ENCODE measurements at regions not wholly inside any gene's neighbourhood (a gene's known extent, or its start where the extent isn't known, plus 50 kb on each side); places are given as distances from the start of the nearest gene placed in this dataset.

DNA sequence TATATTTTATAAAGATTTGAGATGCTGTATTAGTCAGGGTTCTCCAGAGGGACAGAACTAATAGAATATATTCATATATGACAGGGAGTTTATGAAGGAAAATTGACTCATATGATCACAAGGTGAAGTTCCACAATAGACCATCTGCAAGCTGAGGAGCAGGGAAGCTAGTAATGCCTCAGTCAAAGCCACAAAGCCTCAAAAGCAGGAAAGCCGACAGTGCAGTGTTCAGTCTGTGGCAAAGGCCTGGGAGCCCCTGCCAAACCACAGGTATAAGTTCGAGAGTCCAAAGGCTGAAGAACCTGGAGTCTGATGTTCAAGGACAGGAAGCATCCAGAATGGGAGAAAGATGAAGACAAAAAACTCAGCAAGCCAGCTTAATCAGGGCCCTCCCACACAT, 382.2 kb downstream of the LRRC70 start:
- H3K27ac ChIP-seq (ENCODE audit: low read length), result no peak overlapping the region
- peaks cover 4% of the 10 kb centered on the region for H3K9me3 ChIP-seq (ENCODE audit: low read length)
- no peaks in the 10 kb centered on the region for H3K36me3 ChIP-seq (ENCODE audit: insufficient read depth, low read length)
- H3F3A ChIP-seq (ENCODE audit: insufficient read depth, low read length, poor library complexity, severe bottlenecking), result no peaks in the 10 kb centered on the region
- no peaks in the 10 kb centered on the region for H3K27me3 ChIP-seq (ENCODE audit: insufficient read depth, low read depth, low read length)
- H3K4me2 ChIP-seq (ENCODE audit: low read length), result no peak overlapping the region
- no peaks in the 10 kb centered on the region for H4K20me1 ChIP-seq (ENCODE audit: insufficient read depth)
- no peaks in the 10 kb centered on the region for H3K9me2 ChIP-seq (ENCODE audit: insufficient read depth, low read length)
- no peaks in the 10 kb centered on the region for H3K79me2 ChIP-seq (replicated peaks; ENCODE audit: insufficient read depth, low read length)
- H2AFZ ChIP-seq (ENCODE audit: low read depth, low read length), result no peak overlapping the region
- H3K4me3 ChIP-seq (ENCODE audit: low read length), result no peak overlapping the region
- TF ChIP-seq TAF1 (IDR thresholded peaks at IDR 0.05; ENCODE audit: low read depth) (no peak), POLR2AphosphoS5 (IDR thresholded peaks at IDR 0.05) (no peak), MXI1 (conservative IDR thresholded peaks at IDR 0.05; ENCODE audit: poor library complexity, severe bottlenecking) (no peak), EP300 (conservative IDR thresholded peaks at IDR 0.05; ENCODE audit: poor library complexity, severe bottlenecking) (no peak), SMC3 (conservative IDR thresholded peaks at IDR 0.05; ENCODE audit: poor library complexity) (no peak), EZH2 (IDR thresholded peaks at IDR 0.05; ENCODE audit: borderline replicate concordance, insufficient read depth, low read length, poor library complexity, severe bottlenecking) (no peak), RAD21 (conservative IDR thresholded peaks at IDR 0.05) (no peak)
- TF ChIP-seq, protein P1, sequence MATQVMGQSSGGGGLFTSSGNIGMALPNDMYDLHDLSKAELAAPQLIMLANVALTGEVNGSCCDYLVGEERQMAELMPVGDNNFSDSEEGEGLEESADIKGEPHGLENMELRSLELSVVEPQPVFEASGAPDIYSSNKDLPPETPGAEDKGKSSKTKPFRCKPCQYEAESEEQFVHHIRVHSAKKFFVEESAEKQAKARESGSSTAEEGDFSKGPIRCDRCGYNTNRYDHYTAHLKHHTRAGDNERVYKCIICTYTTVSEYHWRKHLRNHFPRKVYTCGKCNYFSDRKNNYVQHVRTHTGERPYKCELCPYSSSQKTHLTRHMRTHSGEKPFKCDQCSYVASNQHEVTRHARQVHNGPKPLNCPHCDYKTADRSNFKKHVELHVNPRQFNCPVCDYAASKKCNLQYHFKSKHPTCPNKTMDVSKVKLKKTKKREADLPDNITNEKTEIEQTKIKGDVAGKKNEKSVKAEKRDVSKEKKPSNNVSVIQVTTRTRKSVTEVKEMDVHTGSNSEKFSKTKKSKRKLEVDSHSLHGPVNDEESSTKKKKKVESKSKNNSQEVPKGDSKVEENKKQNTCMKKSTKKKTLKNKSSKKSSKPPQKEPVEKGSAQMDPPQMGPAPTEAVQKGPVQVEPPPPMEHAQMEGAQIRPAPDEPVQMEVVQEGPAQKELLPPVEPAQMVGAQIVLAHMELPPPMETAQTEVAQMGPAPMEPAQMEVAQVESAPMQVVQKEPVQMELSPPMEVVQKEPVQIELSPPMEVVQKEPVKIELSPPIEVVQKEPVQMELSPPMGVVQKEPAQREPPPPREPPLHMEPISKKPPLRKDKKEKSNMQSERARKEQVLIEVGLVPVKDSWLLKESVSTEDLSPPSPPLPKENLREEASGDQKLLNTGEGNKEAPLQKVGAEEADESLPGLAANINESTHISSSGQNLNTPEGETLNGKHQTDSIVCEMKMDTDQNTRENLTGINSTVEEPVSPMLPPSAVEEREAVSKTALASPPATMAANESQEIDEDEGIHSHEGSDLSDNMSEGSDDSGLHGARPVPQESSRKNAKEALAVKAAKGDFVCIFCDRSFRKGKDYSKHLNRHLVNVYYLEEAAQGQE (IDR thresholded peaks at IDR 0.05; ENCODE audit: borderline replicate concordance), result no peak
- TF ChIP-seq, protein P2, sequence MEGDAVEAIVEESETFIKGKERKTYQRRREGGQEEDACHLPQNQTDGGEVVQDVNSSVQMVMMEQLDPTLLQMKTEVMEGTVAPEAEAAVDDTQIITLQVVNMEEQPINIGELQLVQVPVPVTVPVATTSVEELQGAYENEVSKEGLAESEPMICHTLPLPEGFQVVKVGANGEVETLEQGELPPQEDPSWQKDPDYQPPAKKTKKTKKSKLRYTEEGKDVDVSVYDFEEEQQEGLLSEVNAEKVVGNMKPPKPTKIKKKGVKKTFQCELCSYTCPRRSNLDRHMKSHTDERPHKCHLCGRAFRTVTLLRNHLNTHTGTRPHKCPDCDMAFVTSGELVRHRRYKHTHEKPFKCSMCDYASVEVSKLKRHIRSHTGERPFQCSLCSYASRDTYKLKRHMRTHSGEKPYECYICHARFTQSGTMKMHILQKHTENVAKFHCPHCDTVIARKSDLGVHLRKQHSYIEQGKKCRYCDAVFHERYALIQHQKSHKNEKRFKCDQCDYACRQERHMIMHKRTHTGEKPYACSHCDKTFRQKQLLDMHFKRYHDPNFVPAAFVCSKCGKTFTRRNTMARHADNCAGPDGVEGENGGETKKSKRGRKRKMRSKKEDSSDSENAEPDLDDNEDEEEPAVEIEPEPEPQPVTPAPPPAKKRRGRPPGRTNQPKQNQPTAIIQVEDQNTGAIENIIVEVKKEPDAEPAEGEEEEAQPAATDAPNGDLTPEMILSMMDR (IDR thresholded peaks at IDR 0.05; ENCODE audit: poor library complexity, severe bottlenecking), result no peak
- H3K9ac ChIP-seq (ENCODE audit: low read length), result no peak overlapping the region

DNA sequence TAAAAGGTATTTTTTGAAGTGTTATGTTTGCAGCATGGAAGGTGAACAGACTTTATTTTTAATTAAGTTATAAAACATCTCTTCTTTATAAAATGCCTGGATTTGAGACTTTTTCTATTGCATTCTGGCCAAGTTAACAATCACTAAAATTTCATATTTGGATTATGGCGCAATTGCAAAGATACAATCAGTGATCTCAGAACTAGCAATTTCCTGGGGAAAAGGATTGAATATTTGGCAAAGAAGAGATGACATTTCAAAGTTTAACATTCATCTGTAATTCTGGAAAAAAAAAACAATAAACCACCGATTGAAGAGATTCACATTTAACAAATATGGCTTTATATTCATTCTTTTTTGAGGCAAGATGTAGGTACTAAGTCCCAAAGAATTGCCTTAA, 378.0 kb downstream of the LRRC70 start:
- Histone ChIP-seq H2AFZ (ENCODE audit: low read depth, low read length) (no peak overlapping the region), H3K36me3 (ENCODE audit: insufficient read depth, low read length) (no peaks in the 10 kb centered on the region), H4K20me1 (ENCODE audit: insufficient read depth) (no peaks in the 10 kb centered on the region), H3F3A (ENCODE audit: insufficient read depth, low read length, poor library complexity, severe bottlenecking) (no peaks in the 10 kb centered on the region), H3K27me3 (ENCODE audit: insufficient read depth, low read depth, low read length) (no peaks in the 10 kb centered on the region), H3K4me3 (ENCODE audit: low read length) (no peak overlapping the region), H3K9me3 (ENCODE audit: low read length) (no peaks in the 10 kb centered on the region), H3K79me2 (replicated peaks; ENCODE audit: insufficient read depth, low read length) (no peaks in the 10 kb centered on the region), H3K27ac (ENCODE audit: low read length) (no peak overlapping the region), H3K9me2 (ENCODE audit: insufficient read depth, low read length) (no peaks in the 10 kb centered on the region), H3K9ac (ENCODE audit: low read length) (no peak overlapping the region), H3K4me2 (ENCODE audit: low read length) (no peak overlapping the region)
- TF ChIP-seq, protein P1 (IDR thresholded peaks at IDR 0.05; ENCODE audit: borderline replicate concordance), result no peak
- TF ChIP-seq MXI1 (conservative IDR thresholded peaks at IDR 0.05; ENCODE audit: poor library complexity, severe bottlenecking) (no peak), SMC3 (conservative IDR thresholded peaks at IDR 0.05; ENCODE audit: poor library complexity) (no peak), EZH2 (IDR thresholded peaks at IDR 0.05; ENCODE audit: borderline replicate concordance, insufficient read depth, low read length, poor library complexity, severe bottlenecking) (no peak), RAD21 (conservative IDR thresholded peaks at IDR 0.05) (no peak), POLR2AphosphoS5 (IDR thresholded peaks at IDR 0.05) (no peak), EP300 (conservative IDR thresholded peaks at IDR 0.05; ENCODE audit: poor library complexity, severe bottlenecking) (no peak), TAF1 (IDR thresholded peaks at IDR 0.05; ENCODE audit: low read depth) (no peak)
- TF ChIP-seq, protein P2 (IDR thresholded peaks at IDR 0.05; ENCODE audit: poor library complexity, severe bottlenecking), result no peak
